Testis (tissue), 2 donors: ENCODE measurements at regions not wholly inside any gene's neighbourhood (a gene's known extent, or its start where the extent isn't known, plus 50 kb on each side); places are given as distances from the start of the nearest gene placed in this dataset.

Experiments used
- DNase-seq: peaks from one replicate; pipeline ENCODE4 v3.0.0-alpha.2; 2019
- H3K27ac ChIP-seq, 2 donors: fragments of 200-600 bp; sonication (generic); one replicate each; pipeline ENCODE4 v1.5.1; 2019
- H3K27me3 ChIP-seq: fragments of 200-600 bp; sonication (generic); one replicate; pipeline ENCODE4 v1.5.1; 2019
- H3K36me3 ChIP-seq: fragments of 200-600 bp; sonication (generic); one replicate; pipeline ENCODE4 v1.5.1; 2017; ENCODE audit warnings: low read depth; ENCODE audit errors: missing control alignments
- H3K4me1 ChIP-seq: fragments of 200-600 bp; sonication (generic); one replicate; pipeline ENCODE4 v1.5.1; 2019
- H3K4me3 ChIP-seq, 2 donors: fragments of 200-600 bp; sonication (generic); one replicate each; pipeline ENCODE4 v1.5.1; 2017 to 2019
- H3K9me3 ChIP-seq: fragments of 200-600 bp; sonication (generic); one replicate; pipeline ENCODE4 v1.5.1; 2017
- POLR2A ChIP-seq: fragments of 450-650 bp; IDR thresholded peaks from one replicate; pipeline ENCODE4 v1.6.1; 2017; ENCODE audit warnings: antibody characterized with exemption, mild to moderate bottlenecking, moderate library complexity
- WGBS, 2 donors: methylation state at CpG; one replicate each; pipeline ENCODE4 v1.1.5; 2018; 5-methylcytosine and 5-hydroxymethylcytosine counted together
- intact Hi-C: fragments of 100-400 bp; cut with DNase I; formaldehyde crosslinking; loops from one replicate; pipeline ENCODE4 v1.15.1; 2023; ENCODE audit warnings: low total_unique reads
- TF ChIP-seq, protein P1 (sequence below), 3 experiments: fragments of 450-650 bp in 2 of 3; fragments of 200-600 bp in 1 of 3; sonication (generic) in 1 of 3; IDR thresholded peaks; one replicate each; pipeline ENCODE4 v1.5.1; 2016 to 2019; ENCODE audit warnings: antibody characterized with exemption in 3 of 3, mild to moderate bottlenecking in 2 of 3, moderate library complexity in 1 of 3

DNA sequence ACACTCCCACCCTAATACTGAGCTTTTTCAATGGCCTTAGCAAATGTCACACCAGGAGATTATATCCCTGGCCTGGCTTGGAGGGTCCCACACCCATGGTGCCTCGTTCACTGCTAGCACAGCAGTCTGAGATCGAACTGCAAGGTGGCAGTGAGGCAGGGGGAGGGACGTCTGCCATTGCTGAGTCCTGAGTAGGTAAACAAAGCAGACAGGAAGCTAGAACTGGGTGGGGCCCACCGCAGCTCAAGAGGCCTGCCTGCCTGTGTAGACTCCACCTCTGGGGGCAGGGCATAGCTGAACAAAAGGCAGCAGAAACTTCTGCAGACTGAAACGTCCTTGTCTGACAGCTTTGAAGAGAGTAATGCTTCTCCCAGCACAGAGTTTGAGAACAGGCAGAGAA is 338.9 kb upstream of the MBL2 start:
- no peak overlapping the region for H3K27ac ChIP-seq
- TF ChIP-seq, protein P1, sequence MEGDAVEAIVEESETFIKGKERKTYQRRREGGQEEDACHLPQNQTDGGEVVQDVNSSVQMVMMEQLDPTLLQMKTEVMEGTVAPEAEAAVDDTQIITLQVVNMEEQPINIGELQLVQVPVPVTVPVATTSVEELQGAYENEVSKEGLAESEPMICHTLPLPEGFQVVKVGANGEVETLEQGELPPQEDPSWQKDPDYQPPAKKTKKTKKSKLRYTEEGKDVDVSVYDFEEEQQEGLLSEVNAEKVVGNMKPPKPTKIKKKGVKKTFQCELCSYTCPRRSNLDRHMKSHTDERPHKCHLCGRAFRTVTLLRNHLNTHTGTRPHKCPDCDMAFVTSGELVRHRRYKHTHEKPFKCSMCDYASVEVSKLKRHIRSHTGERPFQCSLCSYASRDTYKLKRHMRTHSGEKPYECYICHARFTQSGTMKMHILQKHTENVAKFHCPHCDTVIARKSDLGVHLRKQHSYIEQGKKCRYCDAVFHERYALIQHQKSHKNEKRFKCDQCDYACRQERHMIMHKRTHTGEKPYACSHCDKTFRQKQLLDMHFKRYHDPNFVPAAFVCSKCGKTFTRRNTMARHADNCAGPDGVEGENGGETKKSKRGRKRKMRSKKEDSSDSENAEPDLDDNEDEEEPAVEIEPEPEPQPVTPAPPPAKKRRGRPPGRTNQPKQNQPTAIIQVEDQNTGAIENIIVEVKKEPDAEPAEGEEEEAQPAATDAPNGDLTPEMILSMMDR (IDR thresholded peaks at IDR 0.05), result no peak
- no peak for TF ChIP-seq POLR2A
- intact Hi-C loops, result no loop called here
- no peaks in the 10 kb centered on the region for H3K9me3 ChIP-seq
- no peaks in the 10 kb centered on the region for H3K36me3 ChIP-seq
- WGBS, 2 donors, result 77 to 91% methylated on average over 4 to 5 of the region's 5 CpGs
- no peak overlapping the region for H3K4me3 ChIP-seq
- H3K27me3 ChIP-seq, result no peaks in the 10 kb centered on the region
- no peaks in the 10 kb centered on the region for H3K4me1 ChIP-seq
- no peak for DNase-seq

DNA sequence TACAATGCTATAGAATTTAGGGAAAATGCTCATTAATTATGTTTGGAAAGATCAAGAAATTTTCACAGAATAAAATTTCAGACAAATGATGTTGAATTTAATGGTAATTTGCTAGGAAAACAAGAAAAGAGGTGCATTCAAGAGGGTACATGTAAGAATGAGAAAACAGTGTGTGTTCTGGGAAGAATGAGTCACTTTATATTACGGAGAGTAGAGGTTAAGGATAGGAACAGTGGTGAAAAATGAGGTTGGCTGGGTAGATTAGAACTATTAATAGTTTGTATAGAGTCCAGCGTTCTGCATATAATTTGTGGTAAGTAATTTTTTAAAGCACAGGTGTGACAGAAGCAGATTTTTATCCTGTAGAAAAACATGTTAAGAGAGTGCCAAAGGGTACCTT is 336.7 kb upstream of the MBL2 start:
- no peak overlapping the region for H3K4me3 ChIP-seq
- no peak overlapping the region for H3K27ac ChIP-seq
- WGBS, 2 donors, result 68 to 80% methylated on average over 2 of the region's 2 CpGs
- H3K9me3 ChIP-seq, result no peaks in the 10 kb centered on the region
- H3K27me3 ChIP-seq, result no peaks in the 10 kb centered on the region
- TF ChIP-seq, protein P1 (IDR thresholded peaks at IDR 0.05), result no peak
- no peak for TF ChIP-seq POLR2A
- H3K4me1 ChIP-seq, result no peaks in the 10 kb centered on the region
- no peaks in the 10 kb centered on the region for H3K36me3 ChIP-seq
- intact Hi-C loops, result no loop called here
- DNase-seq, result no peak

DNA sequence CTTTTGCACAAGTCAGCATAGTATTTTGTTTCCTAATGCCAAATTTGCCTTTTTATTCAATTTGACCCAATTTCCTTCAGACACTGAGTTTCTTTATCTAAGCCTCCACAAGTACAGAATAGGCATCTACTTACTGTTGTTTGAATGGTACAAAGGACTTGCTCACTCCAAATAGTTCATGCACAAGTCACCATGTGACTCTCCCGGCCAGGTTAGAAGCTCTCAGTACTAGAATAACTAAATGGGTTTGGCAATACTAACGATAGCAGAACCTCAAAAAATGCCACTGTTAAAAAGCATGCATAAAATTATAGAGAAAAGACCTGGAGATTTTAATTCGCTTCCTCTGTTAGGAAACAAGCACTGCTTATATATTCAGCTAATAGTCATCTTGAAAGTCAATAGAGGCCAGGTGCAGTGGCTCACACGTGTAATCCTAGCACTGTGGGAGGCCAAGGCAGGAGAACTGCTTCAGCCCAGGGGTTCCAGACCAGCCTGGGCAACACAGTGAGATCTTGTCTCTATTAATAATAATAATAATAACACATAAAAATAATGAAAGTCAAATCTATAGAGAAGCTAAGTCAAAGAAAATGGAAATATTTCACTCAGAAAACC is 335.8 kb upstream of the MBL2 start:
- DNase-seq, result no peak
- Histone ChIP-seq H3K27me3 (no peaks in the 10 kb centered on the region), H3K9me3 (no peaks in the 10 kb centered on the region), H3K4me1 (no peaks in the 10 kb centered on the region), H3K4me3 (no peak overlapping the region), H3K27ac (no peak overlapping the region), H3K36me3 (no peaks in the 10 kb centered on the region)
- TF ChIP-seq, protein P1 (IDR thresholded peaks at IDR 0.05), result no peak
- TF ChIP-seq POLR2A, result no peak
- intact Hi-C loops, result no loop called here
- WGBS, 2 donors, result 83 to 90% methylated on average over 4 of the region's 4 CpGs

DNA sequence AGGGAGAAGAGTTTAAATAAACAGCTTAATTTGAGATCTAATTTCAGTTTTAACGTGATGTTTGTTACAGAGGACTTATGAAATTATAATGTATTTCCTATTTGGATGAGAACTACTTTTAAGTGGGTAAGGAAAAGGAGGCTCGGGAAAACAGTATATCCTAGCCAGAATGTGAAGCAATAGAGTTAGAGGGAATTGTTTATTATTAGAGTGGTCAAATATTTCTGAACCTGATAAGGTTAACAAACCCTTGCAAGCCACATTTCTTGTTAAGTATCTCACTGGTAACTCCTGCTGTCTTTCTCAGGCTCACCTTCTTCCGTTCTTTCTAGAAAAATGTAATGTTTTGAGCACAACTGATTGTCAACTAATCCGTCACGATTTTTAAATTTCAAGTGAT is 335.1 kb upstream of the MBL2 start:
- TF ChIP-seq, protein P1 (IDR thresholded peaks at IDR 0.05), result no peak
- no peak for TF ChIP-seq POLR2A
- intact Hi-C loops, result no loop called here
- no peaks in the 10 kb centered on the region for H3K9me3 ChIP-seq
- no peaks in the 10 kb centered on the region for H3K36me3 ChIP-seq
- 76 to 81% methylated on average over 5 of the region's 5 CpGs for WGBS, 2 donors
- no peak overlapping the region for H3K4me3 ChIP-seq
- H3K27ac ChIP-seq, result no peak overlapping the region
- DNase-seq, result no peak
- H3K4me1 ChIP-seq, result no peaks in the 10 kb centered on the region
- H3K27me3 ChIP-seq, result no peaks in the 10 kb centered on the region

DNA sequence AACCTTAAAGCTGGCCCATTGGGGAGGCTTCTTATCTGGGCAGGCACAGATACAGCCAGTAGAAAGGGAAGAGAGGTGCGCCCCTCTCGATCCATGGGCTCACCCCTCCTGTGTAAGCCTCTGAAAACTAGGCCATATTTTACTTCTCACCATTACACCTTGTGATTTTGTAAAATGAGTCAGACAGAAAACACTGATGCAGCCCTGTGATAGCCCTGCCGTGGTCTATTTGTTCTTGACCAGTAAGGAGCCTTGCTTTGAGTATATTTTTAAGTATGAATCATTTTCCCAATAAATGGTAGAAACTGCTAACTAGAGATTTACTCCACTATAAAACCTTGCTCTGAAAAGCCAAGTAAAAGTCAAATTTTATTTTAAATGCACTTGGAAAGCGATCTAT is 329.8 kb upstream of the MBL2 start:
- intact Hi-C loops, result no loop called here
- H3K27me3 ChIP-seq, result no peaks in the 10 kb centered on the region
- no peaks in the 10 kb centered on the region for H3K36me3 ChIP-seq
- no peak overlapping the region for H3K27ac ChIP-seq
- TF ChIP-seq, protein P1 (IDR thresholded peaks at IDR 0.05), result no peak
- no peak for TF ChIP-seq POLR2A
- H3K4me3 ChIP-seq, result no peak overlapping the region
- H3K9me3 ChIP-seq, result no peaks in the 10 kb centered on the region
- WGBS, 2 donors, result 95 to 96% methylated on average over 4 of the region's 4 CpGs
- H3K4me1 ChIP-seq, result no peaks in the 10 kb centered on the region
- no peak for DNase-seq
